HCT116 (cell line): ENCODE measurements at regions not wholly inside any gene's neighbourhood (a gene's known extent, or its start where the extent isn't known, plus 50 kb on each side); places are given as distances from the start of the nearest gene placed in this dataset.

ENCODE experiments used
- ATAC-seq: fragments of 200-7000 bp; cut with Tn5 transposase; 2 replicates; pipeline ENCODE4 v1.9.1; 2020; ENCODE audit warnings: mild to moderate bottlenecking, moderate library complexity
- BruUV-seq: library from RNA; stranded (reverse); fragments of 400-500 nt; replicated peaks from 2 replicates; lab custom pipeline; 2021; lab: Mats Ljungman, UMichigan
- CTCF ChIA-PET: fragments of 300-600 bp; sonication (Branson Sonifier 250); formaldehyde crosslinking; loops from one replicate; lab custom pipeline; 2021; ENCODE audit warnings: antibody characterized with exemption; lab: Charles Lee
- POLR2A ChIA-PET: fragments of 300-600, 350-600 bp; sonication (Branson Sonifier 250); formaldehyde crosslinking; loops from one replicate; lab custom pipeline; 2021; ENCODE audit warnings: antibody characterized with exemption; lab: Charles Lee
- RAD21 ChIA-PET, 2 experiments: fragments of 300-600 bp; sonication (Branson Sonifier 250); formaldehyde crosslinking; loops; one replicate each; lab custom pipeline; 2023; ENCODE audit warnings: low total read pairs in 2 of 2; ENCODE audit not compliant: uncharacterized antibody in 2 of 2, unreplicated experiment in 2 of 2, low non-redundant PET in 1 of 2; lab: Charles Lee
- DNase-seq: peaks from one replicate; pipeline ENCODE4 v3.0.0-alpha.2; 2010; ENCODE audit warnings: low read depth, low spot score
- H2AFZ ChIP-seq: fragments of 200-600 bp; shearing (Covaris generic), sonication (generic); 2 replicates; pipeline ENCODE4 v1.6.1; 2017; ENCODE audit warnings: low read depth, mixed run types, mixed read lengths, antibody characterized with exemption, low read length; ENCODE audit not compliant: poor library complexity, severe bottlenecking
- H3K27ac ChIP-seq: 2 replicates; pipeline ENCODE4 v1.5.1; 2012; ENCODE audit warnings: low read depth, low read length
- H3K27me3 ChIP-seq: fragments of 200-600 bp; sonication (generic); 2 replicates; pipeline ENCODE4 v1.6.1; 2016; ENCODE audit warnings: mixed run types, low read length, mixed read lengths; ENCODE audit not compliant: insufficient read depth
- H3K36me3 ChIP-seq, 2 experiments: fragments of 200-500 bp in 1 of 2; fragments of 200-600 bp in 1 of 2; sonication (Bioruptor generic) in 1 of 2; sonication (generic) in 1 of 2; 2 replicates each; pipeline versions ENCODE4 v1.5.1 to v1.6.1; 2014 to 2016; ENCODE audit warnings: low read length in 2 of 2, inconsistent platforms in 1 of 2, mixed read lengths in 1 of 2, mixed run types in 1 of 2; ENCODE audit not compliant: insufficient read depth in 2 of 2, control insufficient read depth in 1 of 2
- H3K4me1 ChIP-seq, 2 experiments: fragments of 200-600 bp in 1 of 2; sonication (generic) in 1 of 2; 2 replicates each; pipeline versions ENCODE4 v1.5.1 to v1.6.1; 2012 to 2017; ENCODE audit warnings: low read length in 2 of 2, inconsistent platforms in 1 of 2, mild to moderate bottlenecking in 1 of 2, mixed read lengths in 1 of 2, mixed run types in 1 of 2, moderate library complexity in 1 of 2; ENCODE audit not compliant: insufficient read depth in 2 of 2, control insufficient read depth in 1 of 2
- H3K4me2 ChIP-seq: fragments of 200-600 bp; sonication (generic); 2 replicates; pipeline ENCODE4 v1.6.1; 2017; ENCODE audit warnings: mixed run types, low read length, mixed read lengths
- H3K4me3 ChIP-seq, 2 experiments: fragments of 200-600 bp in 1 of 2; sonication (generic) in 1 of 2; replicated peaks in 1 of 2; 2 replicates each; pipeline ENCODE4 v1.5.1; 2011 to 2016; ENCODE audit warnings: low read length in 2 of 2, control low read depth in 1 of 2, low read depth in 1 of 2, mild to moderate bottlenecking in 1 of 2, mixed read lengths in 1 of 2, mixed run types in 1 of 2
- H3K79me2 ChIP-seq: fragments of 200-600 bp; sonication (generic); 2 replicates; pipeline ENCODE4 v1.6.1; 2017; ENCODE audit warnings: mild to moderate bottlenecking, mixed run types, low read length, moderate library complexity, mixed read lengths; ENCODE audit not compliant: insufficient read depth
- H3K9ac ChIP-seq: fragments of 200-600 bp; sonication (generic); 2 replicates; pipeline ENCODE4 v1.6.1; 2016; ENCODE audit warnings: low read length, mixed read lengths
- H3K9me2 ChIP-seq: fragments of 200-600 bp; sonication (generic), shearing (Covaris generic); 2 replicates; pipeline ENCODE4 v1.6.1; 2017; ENCODE audit warnings: mixed run types, mild to moderate bottlenecking, moderate library complexity; ENCODE audit not compliant: insufficient read depth
- H3K9me3 ChIP-seq, 2 experiments: fragments of 200-500 bp in 1 of 2; fragments of 200-600 bp in 1 of 2; sonication (Bioruptor generic) in 1 of 2; sonication (generic) in 1 of 2; 2 replicates each; pipeline ENCODE4 v1.6.1; 2014 to 2017; ENCODE audit warnings: low read length in 2 of 2, mixed read lengths in 2 of 2, inconsistent platforms in 1 of 2, low read depth in 1 of 2, mild to moderate bottlenecking in 1 of 2, mixed run types in 1 of 2, moderate library complexity in 1 of 2; ENCODE audit not compliant: control insufficient read depth in 1 of 2, insufficient read depth in 1 of 2
- H4K20me1 ChIP-seq: fragments of 200-600 bp; sonication (generic), shearing (Covaris generic); 2 replicates; pipeline ENCODE4 v1.6.1; 2017; ENCODE audit warnings: mixed run types, mild to moderate bottlenecking, moderate library complexity; ENCODE audit not compliant: insufficient read depth
- ATF3 ChIP-seq: IDR thresholded peaks from 2 replicates; pipeline ENCODE4 v1.6.1; 2012
- CTCF ChIP-seq, 3 experiments: fragments of 200-600 bp in 1 of 3; sonication (generic) in 1 of 3; IDR thresholded peaks in 2 of 3; conservative IDR thresholded peaks in 1 of 3; 2 replicates each; pipeline ENCODE4 v1.5.1; 2012 to 2017; ENCODE audit warnings: low read depth in 2 of 3, low read length in 2 of 3, antibody characterized with exemption in 1 of 3, borderline replicate concordance in 1 of 3, control low read depth in 1 of 3, mild to moderate bottlenecking in 1 of 3, mixed read lengths in 1 of 3, mixed run types in 1 of 3, moderate library complexity in 1 of 3; ENCODE audit not compliant: insufficient read depth in 1 of 3
- EGR1 ChIP-seq: IDR thresholded peaks from 2 replicates; pipeline ENCODE4 v1.6.1; 2012; ENCODE audit warnings: low read depth
- EZH2 ChIP-seq: fragments of 200-600 bp; sonication (generic); IDR thresholded peaks from 2 replicates; pipeline ENCODE4 v1.6.1; 2017; ENCODE audit warnings: antibody characterized with exemption, mixed run types
- FOSL1 ChIP-seq: IDR thresholded peaks from 2 replicates; pipeline ENCODE4 v1.6.1; 2012; ENCODE audit warnings: low read depth
- RAD21 ChIP-seq: IDR thresholded peaks from 2 replicates; pipeline ENCODE4 v1.6.1; 2012; ENCODE audit warnings: low read depth, mild to moderate bottlenecking
- REST ChIP-seq: IDR thresholded peaks from 2 replicates; pipeline ENCODE4 v1.6.1; 2012; ENCODE audit warnings: low read depth
- SIN3A ChIP-seq: IDR thresholded peaks from 2 replicates; pipeline ENCODE4 v1.6.1; 2012; ENCODE audit warnings: low read depth
- SP1 ChIP-seq: IDR thresholded peaks from 2 replicates; pipeline ENCODE4 v1.6.1; 2012; ENCODE audit warnings: low read depth
- ZFX ChIP-seq: fragments of 450-650 bp; IDR thresholded peaks from 2 replicates; pipeline ENCODE4 v1.6.1; 2017
- ZNF274 ChIP-seq: fragments of 200-500 bp; sonication (Bioruptor generic); IDR thresholded peaks from 2 replicates; pipeline ENCODE4 v1.6.1; 2014; ENCODE audit warnings: mild to moderate bottlenecking, low read depth, low read length, inconsistent platforms
- intact Hi-C: fragments of 100-400 bp; cut with micrococcal nuclease; formaldehyde crosslinking; loops from 2 replicates; pipeline ENCODE4 v1.10.0; 2022
- TF ChIP-seq, protein P1 (sequence below): IDR thresholded peaks from 2 replicates; pipeline ENCODE4 v1.6.1; 2012

DNA sequence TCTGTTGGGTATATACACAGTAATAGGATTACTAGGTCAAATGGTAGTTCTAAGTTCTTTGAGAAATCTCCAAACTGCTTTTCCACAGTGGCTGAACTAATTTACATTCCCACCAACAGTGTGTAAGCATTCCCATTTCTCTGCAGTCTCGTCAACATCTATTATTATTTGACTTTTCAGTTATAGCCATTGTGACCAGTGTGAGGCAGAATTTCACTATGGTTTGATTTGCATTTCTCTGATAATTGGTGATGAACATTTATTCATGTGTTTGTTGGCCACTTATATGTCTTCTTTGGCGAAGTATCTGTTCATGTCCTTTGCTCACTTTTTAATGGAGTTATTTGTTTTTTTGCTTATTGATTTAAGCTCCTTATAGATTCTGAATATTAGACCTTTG lies 596.2 kb upstream of the DAB2 start:
- no peak overlapping the region for H3K4me3 ChIP-seq
- POLR2A ChIA-PET, result no interaction called here
- no peak overlapping the region for H2AFZ ChIP-seq
- TF ChIP-seq, protein P1, sequence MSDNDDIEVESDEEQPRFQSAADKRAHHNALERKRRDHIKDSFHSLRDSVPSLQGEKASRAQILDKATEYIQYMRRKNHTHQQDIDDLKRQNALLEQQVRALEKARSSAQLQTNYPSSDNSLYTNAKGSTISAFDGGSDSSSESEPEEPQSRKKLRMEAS, result no peak
- TF ChIP-seq SP1 (no peak), EGR1 (no peak), SIN3A (no peak), ATF3 (no peak), RAD21 (peak; percentile 29; the same call in 1 of the 2 replicates), ZNF274 (no peak), REST (no peak), FOSL1 (no peak), ZFX (no peak), EZH2 (no peak), CTCF (IDR thresholded peaks at IDR 0.05 in 2 of 3, conservative IDR thresholded peaks at IDR 0.05 in 1 of 3; ENCODE audit: borderline replicate concordance in 1 of 3, insufficient read depth in 1 of 3, low read depth in 2 of 3, low read length in 2 of 3) (peak in 1 of 3 experiments; percentile 29; a peak in 1 of 6 replicates)
- TF ChIP-seq, all 23 proteins: peak for 2
- Histone ChIP-seq H3K9me2 (no peaks in the 10 kb centered on the region), H3K9ac (no peak overlapping the region), H3K4me2 (no peak overlapping the region), H3K79me2 (no peaks in the 10 kb centered on the region), H3K9me3 (no peaks in the 10 kb centered on the region), H3K27ac (no peak overlapping the region), H3K4me1 (no peaks in the 10 kb centered on the region), H3K27me3 (no peaks in the 10 kb centered on the region), H3K36me3 (no peaks in the 10 kb centered on the region), H4K20me1 (no peaks in the 10 kb centered on the region)
- no TSS peak for BruUV-seq
- intact Hi-C loops, result loop anchor here (2.0 kb wide), 1 partner anchor 666 kb away; no protein-coding TSS in a partner anchor
- DNase-seq (no peak), ATAC-seq (no peak)
- ChIA-PET RAD21 (no interaction called here), CTCF (no interaction called here)
